ENCODE measurements at regions not wholly inside any gene's neighbourhood (a gene's known extent, or its start where the extent isn't known, plus 50 kb on each side); places are given as distances from the start of the nearest gene placed in this dataset.

DNA sequence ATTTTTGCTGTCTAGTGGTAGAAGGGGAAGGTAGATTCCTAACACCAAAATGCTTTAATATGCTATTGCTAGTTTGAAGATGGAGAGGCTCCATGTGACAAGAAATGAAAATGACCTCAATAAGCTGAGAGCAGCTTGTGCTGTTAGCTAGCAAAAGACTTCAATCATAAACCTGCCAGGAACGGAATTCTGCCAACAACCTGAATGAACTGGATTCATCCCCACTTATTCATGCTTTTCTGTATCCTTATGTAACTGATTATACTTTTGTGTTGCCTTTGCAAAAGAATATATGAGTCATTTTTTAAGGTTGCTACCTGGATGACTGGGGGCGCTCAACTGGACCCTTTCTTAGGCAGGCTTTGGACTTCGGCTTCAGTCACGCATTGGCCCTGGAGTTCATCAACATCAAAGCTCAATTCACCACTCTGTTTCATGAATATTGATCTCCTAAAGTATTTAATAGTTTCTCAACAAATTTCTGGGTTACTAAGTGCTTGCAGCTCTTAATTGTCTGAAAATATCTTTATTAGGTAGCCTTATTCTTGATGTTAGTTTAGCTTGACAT lies 97.5 kb upstream of the KCNJ3 start:
- TF ChIP-seq, protein P1, sequence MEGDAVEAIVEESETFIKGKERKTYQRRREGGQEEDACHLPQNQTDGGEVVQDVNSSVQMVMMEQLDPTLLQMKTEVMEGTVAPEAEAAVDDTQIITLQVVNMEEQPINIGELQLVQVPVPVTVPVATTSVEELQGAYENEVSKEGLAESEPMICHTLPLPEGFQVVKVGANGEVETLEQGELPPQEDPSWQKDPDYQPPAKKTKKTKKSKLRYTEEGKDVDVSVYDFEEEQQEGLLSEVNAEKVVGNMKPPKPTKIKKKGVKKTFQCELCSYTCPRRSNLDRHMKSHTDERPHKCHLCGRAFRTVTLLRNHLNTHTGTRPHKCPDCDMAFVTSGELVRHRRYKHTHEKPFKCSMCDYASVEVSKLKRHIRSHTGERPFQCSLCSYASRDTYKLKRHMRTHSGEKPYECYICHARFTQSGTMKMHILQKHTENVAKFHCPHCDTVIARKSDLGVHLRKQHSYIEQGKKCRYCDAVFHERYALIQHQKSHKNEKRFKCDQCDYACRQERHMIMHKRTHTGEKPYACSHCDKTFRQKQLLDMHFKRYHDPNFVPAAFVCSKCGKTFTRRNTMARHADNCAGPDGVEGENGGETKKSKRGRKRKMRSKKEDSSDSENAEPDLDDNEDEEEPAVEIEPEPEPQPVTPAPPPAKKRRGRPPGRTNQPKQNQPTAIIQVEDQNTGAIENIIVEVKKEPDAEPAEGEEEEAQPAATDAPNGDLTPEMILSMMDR (IDR thresholded peaks at IDR 0.05), result no peak
- no peak for TF ChIP-seq POLR2AphosphoS5 (IDR thresholded peaks at IDR 0.05)

Measured in transverse colon (tissue), 4 donors.